Right lobe of liver (tissue), 4 donors: ENCODE measurements at regions not wholly inside any gene's neighbourhood (a gene's known extent, or its start where the extent isn't known, plus 50 kb on each side); places are given as distances from the start of the nearest gene placed in this dataset.

Source experiments
- POLR2A ChIP-seq: fragments of 450-650 bp; IDR thresholded peaks from one replicate; pipeline ENCODE4 v1.6.1; 2017; ENCODE audit warnings: antibody characterized with exemption, mild to moderate bottlenecking
- TF ChIP-seq, protein P1 (sequence below), 4 donors: fragments of 200-600 bp in 3 of 4; fragments of 450-650 bp in 1 of 4; IDR thresholded peaks; one replicate each; pipeline versions ENCODE4 v1.5.1 to v1.8.0; 2016 to 2022; ENCODE audit warnings: antibody characterized with exemption in 4 of 4, mild to moderate bottlenecking in 2 of 4
- donor health status: DM: no; HTN: no; CAD: no.
- donor health status: DM: no; HTN: no; CAD: no.
- donor health status: DM: no; HTN: yes; CAD: no.

DNA sequence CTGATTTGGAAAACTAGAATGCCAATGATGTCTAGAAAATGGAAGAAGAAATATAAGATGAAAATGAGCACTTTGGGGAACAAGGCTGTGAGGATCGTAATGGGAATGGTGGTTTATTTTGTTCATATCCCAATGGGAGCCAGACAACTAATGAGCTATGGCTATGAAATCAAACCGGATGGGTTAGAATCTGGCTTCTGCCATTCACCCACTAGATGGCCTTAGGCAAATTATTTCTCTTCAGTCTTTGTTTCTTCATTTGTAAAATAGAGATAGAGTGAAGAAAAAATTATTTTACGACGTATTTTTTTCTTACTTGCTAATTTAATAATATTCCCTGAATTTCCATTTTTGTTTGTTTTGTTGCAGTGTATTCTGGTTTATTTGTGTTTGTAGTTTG lies 572.1 kb upstream of the IGFBP3 start:
- TF ChIP-seq, protein P1, sequence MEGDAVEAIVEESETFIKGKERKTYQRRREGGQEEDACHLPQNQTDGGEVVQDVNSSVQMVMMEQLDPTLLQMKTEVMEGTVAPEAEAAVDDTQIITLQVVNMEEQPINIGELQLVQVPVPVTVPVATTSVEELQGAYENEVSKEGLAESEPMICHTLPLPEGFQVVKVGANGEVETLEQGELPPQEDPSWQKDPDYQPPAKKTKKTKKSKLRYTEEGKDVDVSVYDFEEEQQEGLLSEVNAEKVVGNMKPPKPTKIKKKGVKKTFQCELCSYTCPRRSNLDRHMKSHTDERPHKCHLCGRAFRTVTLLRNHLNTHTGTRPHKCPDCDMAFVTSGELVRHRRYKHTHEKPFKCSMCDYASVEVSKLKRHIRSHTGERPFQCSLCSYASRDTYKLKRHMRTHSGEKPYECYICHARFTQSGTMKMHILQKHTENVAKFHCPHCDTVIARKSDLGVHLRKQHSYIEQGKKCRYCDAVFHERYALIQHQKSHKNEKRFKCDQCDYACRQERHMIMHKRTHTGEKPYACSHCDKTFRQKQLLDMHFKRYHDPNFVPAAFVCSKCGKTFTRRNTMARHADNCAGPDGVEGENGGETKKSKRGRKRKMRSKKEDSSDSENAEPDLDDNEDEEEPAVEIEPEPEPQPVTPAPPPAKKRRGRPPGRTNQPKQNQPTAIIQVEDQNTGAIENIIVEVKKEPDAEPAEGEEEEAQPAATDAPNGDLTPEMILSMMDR (IDR thresholded peaks at IDR 0.05) = peak in 2 of 4 donors; percentile 23 to 24
- no peak for TF ChIP-seq POLR2A
